ENCODE measurements at regions not wholly inside any gene's neighbourhood (a gene's known extent, or its start where the extent isn't known, plus 50 kb on each side); places are given as distances from the start of the nearest gene placed in this dataset.

DNA sequence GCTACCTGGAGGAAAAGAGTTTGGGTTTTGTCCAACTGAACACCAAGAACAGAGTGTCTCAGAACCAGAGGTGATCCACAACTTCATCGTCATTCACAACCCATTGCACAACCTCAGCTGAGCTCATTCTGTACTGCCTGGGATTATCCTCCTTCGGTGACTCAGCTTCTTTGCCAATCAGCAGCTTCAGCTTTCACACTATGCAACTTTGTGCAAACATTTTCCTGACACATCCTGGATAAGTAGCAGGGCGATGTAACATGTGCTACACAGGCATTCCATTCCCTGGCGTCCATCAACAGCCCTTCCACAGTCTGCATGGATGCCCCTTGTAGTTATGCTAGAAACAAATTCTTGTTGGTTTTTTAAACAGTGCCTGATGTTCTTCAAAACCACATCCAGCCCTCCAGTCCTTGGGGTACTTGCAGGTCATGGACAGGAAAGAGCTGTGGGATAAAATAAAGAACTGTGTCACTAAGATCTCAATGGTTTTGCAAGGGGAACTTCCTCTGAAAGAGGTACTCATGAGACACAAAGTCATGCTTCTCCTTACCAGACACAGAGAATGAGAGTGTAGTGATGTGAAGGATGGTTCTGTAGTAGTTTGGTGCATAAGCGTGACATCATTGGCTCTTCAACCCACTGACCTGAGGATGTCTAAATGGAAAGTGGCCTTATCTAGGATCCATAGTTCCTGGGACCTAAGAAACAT is 478.5 kb downstream of the KIF20B start:
- Mint-ChIP-seq H3K4me1 (no peaks in the 10 kb centered on the region), H3K27ac (no peak overlapping the region), H3K9me3 (peaks cover 13% of the 10 kb centered on the region), H3K4me3 (no peak overlapping the region), H3K27me3 (ENCODE audit: low read depth) (no peaks in the 10 kb centered on the region), H3K36me3 (no peaks in the 10 kb centered on the region)
- ChIA-PET POLR2A (no interaction called here), CTCF (interaction anchor here (1.0 kb wide), 1 partner anchor 31 kb away, joined by 3 read pairs; no protein-coding TSS in a partner anchor)
- ATAC-seq (no peak), DNase-seq (ENCODE audit: low spot score) (no peak)
- TF ChIP-seq ZNF396 (CRISPR knock-in tag; IDR thresholded peaks at IDR 0.05; ENCODE audit: borderline replicate concordance), result no peak

DNA sequence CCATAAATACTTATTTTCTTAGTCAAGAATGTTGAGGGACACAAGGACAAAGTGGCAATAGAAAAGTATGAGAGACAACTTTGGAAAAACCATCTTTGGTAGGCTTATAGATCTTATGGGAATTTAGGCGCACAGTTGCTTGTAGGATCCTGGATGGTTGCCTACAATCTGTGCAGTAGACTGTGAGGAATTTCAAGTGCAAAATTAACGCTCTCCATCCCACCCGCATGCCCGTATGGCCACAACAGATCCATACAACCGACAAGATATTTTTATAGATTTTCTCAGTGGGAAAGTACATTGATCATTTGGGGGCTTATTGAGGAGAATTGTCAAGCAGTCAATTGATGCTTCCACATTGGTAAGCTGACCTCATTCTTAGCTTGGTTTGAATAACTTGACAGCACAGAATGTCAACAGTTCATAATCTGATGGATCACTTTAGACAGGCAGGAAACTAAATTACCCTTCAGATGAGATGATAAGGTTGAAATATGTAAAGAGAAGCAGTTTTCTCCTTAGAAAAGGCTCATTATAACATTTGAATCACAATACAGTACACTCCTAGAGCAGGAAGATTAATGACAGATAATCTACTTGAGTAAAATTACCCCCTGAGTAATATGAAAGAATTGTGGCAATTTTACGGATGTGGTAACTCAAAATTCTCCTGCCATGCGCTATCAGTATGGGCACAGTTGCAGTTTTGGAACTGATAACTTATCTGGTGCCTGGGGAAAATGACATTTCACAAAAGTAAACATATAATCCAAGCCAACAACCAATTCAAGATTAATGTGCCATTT is 479.7 kb downstream of the KIF20B start:
- ChIA-PET POLR2A (no interaction called here), CTCF (no interaction called here)
- DNase-seq (ENCODE audit: low spot score), result no peak
- H3K4me3 Mint-ChIP-seq, result no peak overlapping the region
- H3K36me3 Mint-ChIP-seq, result no peaks in the 10 kb centered on the region
- H3K9me3 Mint-ChIP-seq, result peaks cover 13% of the 10 kb centered on the region
- ATAC-seq, result no peak
- H3K27me3 Mint-ChIP-seq (ENCODE audit: low read depth), result no peaks in the 10 kb centered on the region
- H3K27ac Mint-ChIP-seq, result no peak overlapping the region
- H3K4me1 Mint-ChIP-seq, result no peaks in the 10 kb centered on the region
- no peak for TF ChIP-seq PRRX2 (CRISPR knock-in tag; IDR thresholded peaks at IDR 0.05)
- TF ChIP-seq ZNF532 (CRISPR knock-in tag; IDR thresholded peaks at IDR 0.05; ENCODE audit: borderline replicate concordance), result no peak
- no peak for TF ChIP-seq SMAD3 (CRISPR knock-in tag; IDR thresholded peaks at IDR 0.05; ENCODE audit: borderline replicate concordance)
- TF ChIP-seq TEAD1 (CRISPR knock-in tag; IDR thresholded peaks at IDR 0.05), result no peak
- TF ChIP-seq MXD4 (CRISPR knock-in tag; IDR thresholded peaks at IDR 0.05; ENCODE audit: borderline replicate concordance), result no peak
- TF ChIP-seq, protein P1, sequence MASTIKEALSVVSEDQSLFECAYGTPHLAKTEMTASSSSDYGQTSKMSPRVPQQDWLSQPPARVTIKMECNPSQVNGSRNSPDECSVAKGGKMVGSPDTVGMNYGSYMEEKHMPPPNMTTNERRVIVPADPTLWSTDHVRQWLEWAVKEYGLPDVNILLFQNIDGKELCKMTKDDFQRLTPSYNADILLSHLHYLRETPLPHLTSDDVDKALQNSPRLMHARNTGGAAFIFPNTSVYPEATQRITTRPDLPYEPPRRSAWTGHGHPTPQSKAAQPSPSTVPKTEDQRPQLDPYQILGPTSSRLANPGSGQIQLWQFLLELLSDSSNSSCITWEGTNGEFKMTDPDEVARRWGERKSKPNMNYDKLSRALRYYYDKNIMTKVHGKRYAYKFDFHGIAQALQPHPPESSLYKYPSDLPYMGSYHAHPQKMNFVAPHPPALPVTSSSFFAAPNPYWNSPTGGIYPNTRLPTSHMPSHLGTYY (CRISPR knock-in tag; IDR thresholded peaks at IDR 0.05), result no peak

- ATAC-seq (no peak), DNase-seq (ENCODE audit: low spot score) (no peak)
- H3K9me3 Mint-ChIP-seq, result no peaks in the 10 kb centered on the region
- TF ChIP-seq, protein P2, sequence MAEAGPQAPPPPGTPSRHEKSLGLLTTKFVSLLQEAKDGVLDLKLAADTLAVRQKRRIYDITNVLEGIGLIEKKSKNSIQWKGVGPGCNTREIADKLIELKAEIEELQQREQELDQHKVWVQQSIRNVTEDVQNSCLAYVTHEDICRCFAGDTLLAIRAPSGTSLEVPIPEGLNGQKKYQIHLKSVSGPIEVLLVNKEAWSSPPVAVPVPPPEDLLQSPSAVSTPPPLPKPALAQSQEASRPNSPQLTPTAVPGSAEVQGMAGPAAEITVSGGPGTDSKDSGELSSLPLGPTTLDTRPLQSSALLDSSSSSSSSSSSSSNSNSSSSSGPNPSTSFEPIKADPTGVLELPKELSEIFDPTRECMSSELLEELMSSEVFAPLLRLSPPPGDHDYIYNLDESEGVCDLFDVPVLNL (CRISPR knock-in tag; IDR thresholded peaks at IDR 0.05; ENCODE audit: borderline replicate concordance, low read depth), result no peak
- no peak overlapping the region for H3K27ac Mint-ChIP-seq
- H3K27me3 Mint-ChIP-seq (ENCODE audit: low read depth), result no peaks in the 10 kb centered on the region
- POLR2A ChIA-PET, result no interaction called here
- CTCF ChIA-PET, result no interaction called here
- H3K4me3 Mint-ChIP-seq, result no peak overlapping the region
- peaks cover 7% of the 10 kb centered on the region; the same call in 1 of the 2 replicates for H3K4me1 Mint-ChIP-seq
- H3K36me3 Mint-ChIP-seq, result no peaks in the 10 kb centered on the region
Measured at GRCh38 chr10:90192825-90193224, 491.4 kb downstream of the KIF20B start.

GRCh38 chr10:90193240-90193985 is 492.0 kb downstream of the KIF20B start:
- CTCF ChIA-PET, result no interaction called here
- TF ChIP-seq ZNF671 (CRISPR knock-in tag; IDR thresholded peaks at IDR 0.05) (no peak), TEAD1 (CRISPR knock-in tag; IDR thresholded peaks at IDR 0.05) (no peak)
- Mint-ChIP-seq H3K27ac (no peak overlapping the region), H3K27me3 (ENCODE audit: low read depth) (no peaks in the 10 kb centered on the region), H3K36me3 (no peaks in the 10 kb centered on the region), H3K9me3 (no peaks in the 10 kb centered on the region), H3K4me1 (peaks cover 7% of the 10 kb centered on the region; the same call in 1 of the 2 replicates), H3K4me3 (no peak overlapping the region)
- ATAC-seq, result no peak
- no peak for DNase-seq (ENCODE audit: low spot score)
- POLR2A ChIA-PET, result no interaction called here

Data from WTC11 (cell line).